HepG2 (cell line): ENCODE measurements at regions not wholly inside any gene's neighbourhood (a gene's known extent, or its start where the extent isn't known, plus 50 kb on each side); places are given as distances from the start of the nearest gene placed in this dataset.

Experiments used
- ATAC-seq: fragments of 200-7000 bp; cut with Tn5 transposase; 3 replicates; pipeline ENCODE4 v1.9.1; 2020; ENCODE audit warnings: mild to moderate bottlenecking, moderate library complexity
- BruUV-seq: library from RNA; stranded (reverse); fragments of 400-500 nt; replicated peaks from 2 replicates; lab custom pipeline; 2021; lab: Mats Ljungman, UMichigan
- CTCF ChIA-PET: fragments of 300-600 bp; formaldehyde crosslinking; extraction: SDS; loops from one replicate; lab custom pipeline; 2021; ENCODE audit warnings: low total read pairs, inconsistent platforms, low intra/inter-chr PET ratio; lab: Yijun Ruan, JAX
- POLR2A ChIA-PET: fragments of 350-600 bp; sonication (Branson Sonifier 250); formaldehyde crosslinking; loops from one replicate; lab custom pipeline; 2020; ENCODE audit warnings: antibody characterized with exemption, inconsistent platforms; lab: Yijun Ruan, JAX
- DNase-seq: peaks from one replicate; pipeline ENCODE4 v3.0.0-alpha.2; 2015; ENCODE audit warnings: low spot score
- FAIRE-seq: peaks from 3 replicates; lab custom pipeline; 2011; peaks lifted over from hg19 to GRCh38; lab: Jason Lieb, UNC
- H2AFZ ChIP-seq: one replicate; pipeline ENCODE4 v1.6.1; 2011; ENCODE audit warnings: low read length, inconsistent platforms
- H3K27ac ChIP-seq: fragments of 300-600 bp; 3 replicates; pipeline ENCODE4 v1.8.0; 2011; ENCODE audit warnings: mixed run types, mild to moderate bottlenecking, mixed read lengths, low read length, inconsistent platforms; ENCODE audit not compliant: insufficient read depth; ENCODE audit errors: extremely low read length
- H3K27me3 ChIP-seq, 2 experiments: fragments of 200-600 bp in 1 of 2; 2 replicates in 1 of 2; 3 replicates in 1 of 2; pipeline versions ENCODE4 v1.6.0 to v1.8.0; 2011; ENCODE audit warnings: low read length in 2 of 2, mild to moderate bottlenecking in 2 of 2, moderate library complexity in 2 of 2, inconsistent platforms in 1 of 2; ENCODE audit not compliant: insufficient read depth in 2 of 2, control insufficient read depth in 1 of 2
- H3K36me3 ChIP-seq, 2 experiments: fragments of 200-600 bp in 1 of 2; replicated peaks in 1 of 2; 2 replicates in 1 of 2; 3 replicates in 1 of 2; pipeline versions ENCODE4 v1.5.1 to v1.8.0; 2011; ENCODE audit warnings: low read length in 2 of 2, inconsistent platforms in 1 of 2; ENCODE audit not compliant: insufficient read depth in 2 of 2, control insufficient read depth in 1 of 2
- H3K4me1 ChIP-seq: 2 replicates; pipeline ENCODE4 v1.5.1; 2012; ENCODE audit warnings: low read length, inconsistent platforms; ENCODE audit not compliant: insufficient read depth
- H3K4me2 ChIP-seq: 2 replicates; pipeline ENCODE4 v1.6.0; 2011; ENCODE audit warnings: low read depth, low read length, inconsistent platforms
- H3K4me3 ChIP-seq, 3 experiments: fragments of 200-600 bp in 1 of 3; sonication (generic), shearing (Covaris generic) in 1 of 3; replicated peaks in 1 of 3; 2 replicates each; pipeline ENCODE4 v1.5.1; 2011 to 2016; ENCODE audit warnings: low read length in 3 of 3, inconsistent platforms in 2 of 3, low read depth in 2 of 3, mild to moderate bottlenecking in 2 of 3, control low read depth in 1 of 3, mixed read lengths in 1 of 3; ENCODE audit not compliant: insufficient read depth in 1 of 3
- H3K79me2 ChIP-seq: one replicate; pipeline ENCODE4 v1.6.1; 2011; ENCODE audit warnings: low read length, inconsistent platforms; ENCODE audit not compliant: insufficient read depth
- H3K9ac ChIP-seq: 2 replicates; pipeline ENCODE4 v1.6.0; 2011; ENCODE audit warnings: mild to moderate bottlenecking, low read depth, low read length, inconsistent platforms; ENCODE audit not compliant: insufficient read depth
- H3K9me3 ChIP-seq: 2 replicates; pipeline ENCODE4 v1.5.1; 2012; ENCODE audit warnings: mild to moderate bottlenecking, low read length
- H4K20me1 ChIP-seq: 2 replicates; pipeline ENCODE4 v1.6.0; 2011; ENCODE audit warnings: inconsistent platforms, mild to moderate bottlenecking, low read length, moderate library complexity; ENCODE audit not compliant: insufficient read depth
- HDAC2 ChIP-seq: sonication (generic); formaldehyde crosslinking; IDR thresholded peaks from 2 replicates; pipeline ENCODE4 v1.4.0; 2020; ENCODE audit warnings: missing genetic modification reagents
- HNRNPH1 ChIP-seq: fragments of 200-400 bp; formaldehyde crosslinking; optimal IDR thresholded peaks from 2 replicates; pipeline ENCODE3; 2017; ENCODE audit warnings: mild to moderate bottlenecking, low read depth, low read length
- MATR3 ChIP-seq: sonication (generic); formaldehyde crosslinking; IDR thresholded peaks from 2 replicates; pipeline ENCODE4 v1.4.0; 2020; ENCODE audit warnings: missing genetic modification reagents
- PITX1 ChIP-seq: sonication (generic); formaldehyde crosslinking; IDR thresholded peaks from 2 replicates; pipeline ENCODE4 v1.5.1; 2020; ENCODE audit warnings: mild to moderate bottlenecking, missing genetic modification reagents
- SKI ChIP-seq: fragments of 450-650 bp; IDR thresholded peaks from one replicate; pipeline ENCODE4 v1.6.1; 2018; ENCODE audit warnings: mild to moderate bottlenecking; ENCODE audit not compliant: partially characterized antibody
- STAT5B ChIP-seq: sonication (generic); formaldehyde crosslinking; IDR thresholded peaks from 2 replicates; pipeline ENCODE4 v1.4.0; 2020; ENCODE audit warnings: missing genetic modification reagents
- TCF7 ChIP-seq: sonication (generic); IDR thresholded peaks from 2 replicates; pipeline ENCODE4 v1.6.1; 2016; ENCODE audit warnings: antibody characterized with exemption, low read depth
- ZBTB2 ChIP-seq: sonication (generic); formaldehyde crosslinking; IDR thresholded peaks from 2 replicates; pipeline ENCODE4 v1.8.0; 2022; ENCODE audit warnings: low read depth, missing genetic modification reagents
- ZFP36L1 ChIP-seq: sonication (generic); formaldehyde crosslinking; IDR thresholded peaks from 2 replicates; pipeline ENCODE4 v1.8.0; 2022; ENCODE audit warnings: mild to moderate bottlenecking, missing genetic modification reagents, moderate library complexity
- ZIK1 ChIP-seq: sonication (generic); formaldehyde crosslinking; IDR thresholded peaks from 2 replicates; pipeline ENCODE4 v1.5.0; 2020; ENCODE audit warnings: mild to moderate bottlenecking, low read depth, missing genetic modification reagents, borderline replicate concordance
- ZNF30 ChIP-seq: sonication (generic); formaldehyde crosslinking; IDR thresholded peaks from 2 replicates; pipeline ENCODE4 v1.5.0; 2020; ENCODE audit warnings: mild to moderate bottlenecking, missing genetic modification reagents
- ZNF569 ChIP-seq: sonication (generic); formaldehyde crosslinking; IDR thresholded peaks from 2 replicates; pipeline ENCODE4 v1.5.0; 2020; ENCODE audit warnings: mild to moderate bottlenecking, missing genetic modification reagents, moderate library complexity, borderline replicate concordance
- ZNF672 ChIP-seq: sonication (generic); formaldehyde crosslinking; IDR thresholded peaks from 2 replicates; pipeline ENCODE4 v1.8.1; 2022; ENCODE audit warnings: missing genetic modification reagents
- ZNF780A ChIP-seq: sonication (generic); formaldehyde crosslinking; IDR thresholded peaks from 2 replicates; pipeline ENCODE4 v1.8.0; 2022; ENCODE audit warnings: mild to moderate bottlenecking, missing genetic modification reagents, moderate library complexity
- ZNF790 ChIP-seq: sonication (generic); formaldehyde crosslinking; IDR thresholded peaks from 2 replicates; pipeline ENCODE4 v1.8.0; 2022; ENCODE audit warnings: missing genetic modification reagents, mild to moderate bottlenecking, borderline replicate concordance
- WGBS: methylation state at CpG from one replicate; pipeline ENCODE4 v1.1.6; 2017; ENCODE audit warnings: low lambda C conversion rate; 5-methylcytosine and 5-hydroxymethylcytosine counted together
- in situ Hi-C: cut with HindIII; loops from 2 replicates; pipeline ENCODE4 v1.10.0; 2017; ENCODE audit warnings: low pct_unique_long_range_greater_than_20kb; ENCODE audit not compliant: extremely low pct_ligation_motif_present
- intact Hi-C: fragments of 100-400 bp; cut with micrococcal nuclease; formaldehyde crosslinking; loops from one replicate; pipeline ENCODE4 v1.10.0; 2022; ENCODE audit not compliant: unreplicated experiment
- TF ChIP-seq, protein P1 (sequence below): sonication (generic); formaldehyde crosslinking; IDR thresholded peaks from 2 replicates; pipeline ENCODE4 v1.8.0; 2022; ENCODE audit warnings: mild to moderate bottlenecking, missing genetic modification reagents, moderate library complexity

- TF ChIP-seq SKI: no peak
- TF ChIP-seq ZNF30 (CRISPR knock-in tag): no peak
Observed at GRCh38 chr6:128659276-128659675, 138.9 kb upstream of the PTPRK start (continued).

DNA sequence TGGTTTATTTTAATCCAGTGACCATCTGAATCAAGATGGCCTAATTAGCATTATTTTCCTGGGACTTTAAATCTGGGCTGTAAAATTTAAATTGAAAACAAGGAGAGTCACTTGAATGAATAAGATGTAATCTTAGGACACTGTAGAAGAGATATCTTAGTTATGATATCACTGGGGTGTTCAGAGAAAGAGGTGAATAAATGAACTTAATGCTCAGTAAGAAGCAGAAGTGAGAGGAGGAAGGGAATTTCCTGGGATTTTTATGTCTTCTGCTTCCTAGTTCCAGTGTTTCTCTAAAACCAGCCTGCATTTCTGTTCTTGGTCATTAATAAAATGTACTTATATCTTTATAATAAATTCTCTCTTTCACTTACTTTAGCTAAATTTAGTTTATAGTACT is 136.8 kb upstream of the PTPRK start:
- TF ChIP-seq ZNF780A (CRISPR knock-in tag): no peak
- TF ChIP-seq ZBTB2 (CRISPR knock-in tag): no peak
- Histone ChIP-seq H3K79me2 (no peaks in the 10 kb centered on the region), H3K27ac (no peak overlapping the region), H3K4me2 (no peak overlapping the region), H3K4me3 (no peak overlapping the region), H3K27me3 (no peaks in the 10 kb centered on the region), H2AFZ (no peak overlapping the region), H3K36me3 (no peaks in the 10 kb centered on the region), H4K20me1 (no peaks in the 10 kb centered on the region), H3K4me1 (0 out of 2 replicates have a peak, but pooled peaks cover 6% of the 10 kb centered on the region), H3K9ac (no peak overlapping the region), H3K9me3 (no peaks in the 10 kb centered on the region)
- CTCF ChIA-PET: no interaction called here
- BruUV-seq: no TSS peak
- ATAC-seq (no peak), DNase-seq (no peak), FAIRE-seq (no peak)
- in situ Hi-C loops: no loop called here
- POLR2A ChIA-PET: no interaction called here
- intact Hi-C loops: no loop called here

GRCh38 chr6:128655978-128656498 is 135.6 kb upstream of the PTPRK start:
- ChIA-PET POLR2A (no interaction called here), CTCF (no interaction called here)
- no peak overlapping the region for H3K27ac ChIP-seq
- no peaks in the 10 kb centered on the region for H3K27me3 ChIP-seq
- no peak overlapping the region for H2AFZ ChIP-seq
- H4K20me1 ChIP-seq: no peaks in the 10 kb centered on the region
- no peaks in the 10 kb centered on the region for H3K9me3 ChIP-seq
- no peak overlapping the region for H3K4me2 ChIP-seq
- no peaks in the 10 kb centered on the region for H3K36me3 ChIP-seq
- H3K9ac ChIP-seq: no peak overlapping the region
- 0 out of 2 replicates have a peak, but pooled peaks cover 6% of the 10 kb centered on the region for H3K4me1 ChIP-seq
- no peak overlapping the region for H3K4me3 ChIP-seq
- DNase-seq: no peak
- no peak for FAIRE-seq
- no TSS peak for BruUV-seq
- ATAC-seq: no peak
- H3K79me2 ChIP-seq: no peaks in the 10 kb centered on the region
- no peak for TF ChIP-seq ZNF672 (CRISPR knock-in tag)
- TF ChIP-seq, protein P1, sequence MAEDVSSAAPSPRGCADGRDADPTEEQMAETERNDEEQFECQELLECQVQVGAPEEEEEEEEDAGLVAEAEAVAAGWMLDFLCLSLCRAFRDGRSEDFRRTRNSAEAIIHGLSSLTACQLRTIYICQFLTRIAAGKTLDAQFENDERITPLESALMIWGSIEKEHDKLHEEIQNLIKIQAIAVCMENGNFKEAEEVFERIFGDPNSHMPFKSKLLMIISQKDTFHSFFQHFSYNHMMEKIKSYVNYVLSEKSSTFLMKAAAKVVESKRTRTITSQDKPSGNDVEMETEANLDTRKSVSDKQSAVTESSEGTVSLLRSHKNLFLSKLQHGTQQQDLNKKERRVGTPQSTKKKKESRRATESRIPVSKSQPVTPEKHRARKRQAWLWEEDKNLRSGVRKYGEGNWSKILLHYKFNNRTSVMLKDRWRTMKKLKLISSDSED (CRISPR knock-in tag): no peak
- no peak for TF ChIP-seq PITX1 (CRISPR knock-in tag)
- TF ChIP-seq MATR3 (CRISPR knock-in tag): no peak
- TF ChIP-seq STAT5B (CRISPR knock-in tag): no peak
- TF ChIP-seq TCF7: no peak
- TF ChIP-seq ZNF790 (CRISPR knock-in tag): no peak
- TF ChIP-seq ZFP36L1 (CRISPR knock-in tag): no peak
- no peak for TF ChIP-seq HNRNPH1
- no peak for TF ChIP-seq ZIK1 (CRISPR knock-in tag)
- TF ChIP-seq ZNF569 (CRISPR knock-in tag): no peak
- TF ChIP-seq HDAC2: no peak
- TF ChIP-seq, all 625 proteins: peak for 0
- WGBS: 0% methylated on average over 1 of the region's 1 CpG
- intact Hi-C loops (no loop called here), in situ Hi-C loops (no loop called here)
